AG04450 (cell line): ENCODE measurements at regions not wholly inside any gene's neighbourhood (a gene's known extent, or its start where the extent isn't known, plus 50 kb on each side); places are given as distances from the start of the nearest gene placed in this dataset.

Experiments
- CTCF ChIA-PET: fragments of 300-600, 350-600 bp; formaldehyde crosslinking; extraction: SDS; loops from one replicate; lab custom pipeline; 2022; ENCODE audit warnings: antibody characterized with exemption, inconsistent platforms; lab: Charles Lee
- POLR2A ChIA-PET: fragments of 350-600 bp; formaldehyde crosslinking; extraction: SDS; loops from one replicate; lab custom pipeline; 2021; ENCODE audit warnings: antibody characterized with exemption, inconsistent platforms; lab: Yijun Ruan, JAX
- DNase-seq: peaks from one replicate; pipeline ENCODE4 v3.0.0-alpha.2; 2011; ENCODE audit warnings: low read depth, low spot score
- H3K27ac ChIP-seq: one replicate; pipeline ENCODE4 v1.5.1; 2012; ENCODE audit warnings: low read depth, low read length, control low read depth
- H3K27me3 ChIP-seq: one replicate; pipeline ENCODE4 v1.6.0; 2012; ENCODE audit warnings: low read length; ENCODE audit not compliant: control insufficient read depth, insufficient read depth
- H3K4me3 ChIP-seq: 2 replicates; pipeline ENCODE4 v1.5.1; 2011; ENCODE audit warnings: mild to moderate bottlenecking, low read depth, low read length, control low read depth
- H3K9me3 ChIP-seq: 2 replicates; pipeline ENCODE4 v1.5.1; 2012; ENCODE audit warnings: low read length; ENCODE audit not compliant: control insufficient read depth, insufficient read depth
- TF ChIP-seq, protein P1 (sequence below): IDR thresholded peaks from 2 replicates; pipeline ENCODE4 v1.5.1; 2011; ENCODE audit warnings: low read depth, low read length, control low read depth, inconsistent platforms

DNA sequence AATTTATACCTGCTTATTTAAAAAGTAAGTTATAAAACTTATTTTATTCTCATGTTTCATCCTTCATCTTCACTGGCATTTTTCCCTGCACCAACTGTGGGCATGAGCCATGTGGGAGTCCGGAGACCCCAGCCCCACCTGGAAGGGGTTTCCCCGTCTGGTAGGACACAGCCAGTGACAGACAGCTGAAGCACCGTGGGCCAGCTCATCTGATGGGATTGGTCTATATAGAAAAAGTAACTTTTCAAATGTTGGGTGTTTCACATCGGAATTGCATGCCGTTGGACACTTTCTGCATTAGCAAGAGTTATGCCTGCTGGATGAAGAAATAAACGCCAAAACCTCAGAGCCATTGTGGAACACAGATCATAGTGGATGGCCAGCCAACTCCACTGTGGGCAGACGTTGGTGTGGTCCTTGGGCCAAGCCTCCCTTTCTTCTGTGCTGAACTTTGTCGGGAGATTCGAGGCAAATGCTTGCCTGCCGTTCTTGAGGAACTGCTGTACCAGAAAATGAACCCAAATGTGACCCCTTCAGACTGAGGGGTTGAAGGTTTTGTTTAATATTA is 1329.3 kb downstream of the TBC1D22A start:
- Histone ChIP-seq H3K27ac (no peak overlapping the region), H3K4me3 (no peak overlapping the region), H3K9me3 (peaks cover 53% of the 10 kb centered on the region), H3K27me3 (no peaks in the 10 kb centered on the region)
- no peak for DNase-seq
- ChIA-PET POLR2A (no interaction called here), CTCF (no interaction called here)
- TF ChIP-seq, protein P1, sequence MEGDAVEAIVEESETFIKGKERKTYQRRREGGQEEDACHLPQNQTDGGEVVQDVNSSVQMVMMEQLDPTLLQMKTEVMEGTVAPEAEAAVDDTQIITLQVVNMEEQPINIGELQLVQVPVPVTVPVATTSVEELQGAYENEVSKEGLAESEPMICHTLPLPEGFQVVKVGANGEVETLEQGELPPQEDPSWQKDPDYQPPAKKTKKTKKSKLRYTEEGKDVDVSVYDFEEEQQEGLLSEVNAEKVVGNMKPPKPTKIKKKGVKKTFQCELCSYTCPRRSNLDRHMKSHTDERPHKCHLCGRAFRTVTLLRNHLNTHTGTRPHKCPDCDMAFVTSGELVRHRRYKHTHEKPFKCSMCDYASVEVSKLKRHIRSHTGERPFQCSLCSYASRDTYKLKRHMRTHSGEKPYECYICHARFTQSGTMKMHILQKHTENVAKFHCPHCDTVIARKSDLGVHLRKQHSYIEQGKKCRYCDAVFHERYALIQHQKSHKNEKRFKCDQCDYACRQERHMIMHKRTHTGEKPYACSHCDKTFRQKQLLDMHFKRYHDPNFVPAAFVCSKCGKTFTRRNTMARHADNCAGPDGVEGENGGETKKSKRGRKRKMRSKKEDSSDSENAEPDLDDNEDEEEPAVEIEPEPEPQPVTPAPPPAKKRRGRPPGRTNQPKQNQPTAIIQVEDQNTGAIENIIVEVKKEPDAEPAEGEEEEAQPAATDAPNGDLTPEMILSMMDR: no peak

DNA sequence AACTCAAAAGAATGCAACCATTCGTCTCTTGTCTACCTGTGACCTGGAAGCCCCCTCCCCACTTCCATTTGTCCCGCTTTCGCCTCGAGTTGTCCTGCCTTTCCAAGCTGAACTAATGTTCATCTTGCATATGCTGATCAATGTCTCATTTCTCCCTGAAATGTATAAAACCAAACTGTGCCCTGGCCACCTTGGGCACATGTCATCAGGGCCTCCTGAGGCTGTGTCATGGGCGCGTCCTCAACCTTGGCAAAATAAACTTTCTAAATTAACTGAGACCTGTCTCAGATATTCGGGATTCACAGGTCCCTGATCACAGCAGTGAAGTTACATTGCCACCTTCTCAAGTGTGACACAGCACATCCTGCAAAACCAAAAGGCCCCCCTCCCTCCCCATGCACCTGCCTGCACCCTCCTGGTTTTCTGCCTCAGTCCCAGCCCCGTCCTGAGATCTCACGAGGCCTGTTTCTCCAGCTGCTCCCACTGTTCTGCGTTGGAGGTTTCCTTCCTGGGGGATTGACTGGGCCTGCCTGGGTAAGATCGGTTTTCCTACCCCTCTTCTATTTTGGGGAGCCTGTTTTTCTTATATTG is 1328.7 kb downstream of the TBC1D22A start:
- CTCF ChIA-PET: no interaction called here
- H3K4me3 ChIP-seq: no peak overlapping the region

DNA sequence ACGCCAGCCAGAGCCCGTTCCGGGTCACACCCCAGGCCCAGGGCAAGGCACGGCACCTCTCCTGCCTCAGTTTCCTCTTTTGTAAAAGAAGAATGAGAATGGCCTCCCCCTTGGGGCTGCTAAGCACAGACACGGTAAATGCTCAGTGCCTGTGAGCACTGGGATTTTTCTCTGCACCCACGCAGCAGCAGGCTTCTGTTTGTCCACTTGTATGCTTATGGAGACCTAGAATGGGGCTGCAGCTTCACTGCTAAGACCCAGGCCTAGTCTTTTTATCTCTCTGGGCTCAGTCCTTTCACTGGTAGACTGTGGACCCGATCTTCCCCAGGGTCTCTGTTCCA is 1327.9 kb downstream of the TBC1D22A start:
- Histone ChIP-seq H3K4me3 (no peak overlapping the region), H3K27ac (no peak overlapping the region)

More for the DNA sequence above, 1328.7 kb downstream of the TBC1D22A start:
- H3K27ac ChIP-seq: no peak overlapping the region
- POLR2A ChIA-PET: no interaction called here
- H3K27me3 ChIP-seq: no peaks in the 10 kb centered on the region
- TF ChIP-seq, protein P1: no peak
- DNase-seq: no peak
- H3K9me3 ChIP-seq: peaks cover 51% of the 10 kb centered on the region

DNA sequence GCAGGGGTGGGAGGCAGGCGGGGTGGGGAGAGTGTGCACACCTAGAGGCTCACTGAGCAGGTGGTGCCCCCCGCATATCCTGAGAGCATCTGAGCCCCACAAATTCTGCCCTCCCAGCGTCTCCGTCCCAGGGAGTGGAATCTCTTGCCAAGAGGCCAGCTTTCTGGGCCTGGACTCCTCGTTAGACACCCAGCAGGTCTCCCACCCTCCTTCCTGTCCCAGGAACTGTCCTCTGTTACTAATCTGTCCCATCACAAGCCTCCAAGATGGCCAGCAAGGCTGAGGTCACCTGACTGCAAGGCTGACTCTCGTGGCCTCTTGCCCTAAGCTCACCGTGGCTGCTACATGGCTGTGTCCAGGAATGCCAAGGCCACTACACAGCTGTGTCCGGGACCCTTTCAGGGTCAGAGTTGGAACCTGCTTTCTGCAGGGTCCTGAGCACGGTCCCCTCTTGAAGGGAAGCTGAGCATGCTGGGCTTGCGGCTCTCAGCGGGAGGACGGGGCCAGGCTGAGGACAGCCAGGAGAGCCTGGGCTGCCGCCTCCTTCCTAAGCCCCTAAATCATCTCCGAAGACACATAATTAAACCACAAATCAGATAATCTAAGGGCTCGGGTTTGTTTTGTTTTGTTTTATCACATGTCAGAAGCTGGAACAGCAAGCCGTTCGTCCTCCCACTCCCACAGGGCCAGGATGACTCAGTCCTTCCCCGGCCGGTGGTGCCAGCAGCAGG is 1327.3 kb downstream of the TBC1D22A start:
- ChIA-PET POLR2A (no interaction called here), CTCF (no interaction called here)
- Histone ChIP-seq H3K27ac (no peak overlapping the region), H3K27me3 (no peaks in the 10 kb centered on the region), H3K4me3 (no peak overlapping the region), H3K9me3 (peaks cover 60% of the 10 kb centered on the region)
- TF ChIP-seq, protein P1: no peak
- DNase-seq: no peak

More for the DNA sequence above, 1327.9 kb downstream of the TBC1D22A start:
- ChIA-PET CTCF (no interaction called here), POLR2A (no interaction called here)
- TF ChIP-seq, protein P1: no peak
- DNase-seq: no peak
- Histone ChIP-seq H3K9me3 (peaks cover 58% of the 10 kb centered on the region), H3K27me3 (no peaks in the 10 kb centered on the region)

DNA sequence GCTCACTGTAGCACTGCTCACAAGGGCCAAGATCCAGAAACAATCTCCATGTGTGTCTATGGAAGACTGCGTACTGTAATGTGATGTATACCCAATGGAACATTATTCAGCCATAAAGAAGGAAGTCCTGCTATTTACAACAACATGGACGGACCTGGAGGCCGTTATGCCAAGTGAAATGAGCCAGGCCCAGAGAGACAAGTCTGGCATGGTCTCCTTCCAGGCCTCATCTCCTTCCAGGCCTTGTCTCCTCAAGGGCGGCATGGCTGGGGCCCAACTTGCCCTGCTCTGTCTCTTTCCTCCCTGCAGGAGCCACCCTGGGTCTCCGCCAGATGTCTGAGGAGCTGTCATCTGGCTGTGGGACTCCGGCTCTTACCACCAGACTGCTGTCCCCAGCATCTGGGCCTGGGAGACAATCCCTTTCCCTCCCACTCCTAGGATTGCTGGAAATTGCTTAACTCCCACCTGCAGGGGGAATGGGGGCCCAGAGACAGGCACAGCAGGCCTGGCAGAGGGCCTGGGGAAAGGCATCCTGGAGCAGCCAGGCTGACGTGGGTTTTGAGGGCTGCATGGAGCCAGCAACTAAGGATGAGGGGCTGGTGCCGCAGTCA is 1326.6 kb downstream of the TBC1D22A start:
- POLR2A ChIA-PET: no interaction called here
- DNase-seq: no peak
- TF ChIP-seq, protein P1: no peak
- peaks cover 67% of the 10 kb centered on the region for H3K9me3 ChIP-seq
- no peaks in the 10 kb centered on the region for H3K27me3 ChIP-seq
- CTCF ChIA-PET: no interaction called here
- no peak overlapping the region for H3K27ac ChIP-seq
- H3K4me3 ChIP-seq: no peak overlapping the region
